ENCODE measurements at regions not wholly inside any gene's neighbourhood (a gene's known extent, or its start where the extent isn't known, plus 50 kb on each side); places are given as distances from the start of the nearest gene placed in this dataset.

DNA sequence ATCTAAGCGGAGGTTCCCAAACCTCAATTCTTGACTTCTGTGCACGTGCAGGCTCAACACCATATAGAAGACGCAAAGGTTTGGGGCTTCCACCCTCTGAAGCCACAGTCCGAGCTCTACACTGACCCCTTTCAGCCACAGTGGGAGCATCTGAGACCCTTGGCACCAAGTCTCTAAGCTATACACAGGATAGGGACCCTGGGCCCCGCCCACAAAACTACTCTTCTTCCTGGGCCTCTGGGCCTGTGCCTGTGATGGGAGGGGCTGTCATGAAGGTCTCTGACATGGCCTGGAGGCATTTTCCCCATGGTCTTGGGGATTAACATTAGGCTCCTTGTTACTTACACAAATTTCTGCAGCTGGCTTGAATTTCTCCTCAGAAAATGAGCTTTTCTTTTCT lies 1374.1 kb upstream of the NXPH2 start:
- Histone ChIP-seq H3K18ac (ENCODE audit: insufficient read length, low read depth, low read length) (no peak overlapping the region), H3T11ph (ENCODE audit: low read length) (no peak overlapping the region), H2BK12ac (ENCODE audit: insufficient read length, low read depth, low read length) (no peak overlapping the region), H2BK5ac (ENCODE audit: insufficient read length, low read length) (no peak overlapping the region), H3K4me2 (ENCODE audit: insufficient read depth, insufficient read length, low read length) (no peak overlapping the region), H3K4me1 (ENCODE audit: insufficient read depth, low read length) (no peaks in the 10 kb centered on the region), H4K8ac (replicated peaks; ENCODE audit: insufficient read length, low read depth, low read length) (no peak overlapping the region), H3K14ac (ENCODE audit: insufficient read depth, low read length) (no peak overlapping the region), H2BK15ac (ENCODE audit: low read depth, low read length) (no peak overlapping the region), H3K27me3 (ENCODE audit: insufficient read depth, low read length) (no peaks in the 10 kb centered on the region), H2AK5ac (ENCODE audit: insufficient read length, low read length) (no peak overlapping the region), H4K20me1 (ENCODE audit: control insufficient read depth, insufficient read depth, insufficient read length) (no peaks in the 10 kb centered on the region), H3K56ac (ENCODE audit: insufficient read length, low read depth, low read length) (no peak overlapping the region), H2BK20ac (ENCODE audit: low read depth, low read length, poor library complexity, severe bottlenecking) (no peak overlapping the region), H3K23me2 (ENCODE audit: insufficient read length, low read depth, low read length, poor library complexity, severe bottlenecking) (no peaks in the 10 kb centered on the region), H4K91ac (ENCODE audit: insufficient read length, low read depth, low read length) (no peak overlapping the region), H4K5ac (ENCODE audit: insufficient read length, low read depth, low read length) (no peak overlapping the region), H3K23ac (ENCODE audit: insufficient read length, low read depth, low read length) (no peak overlapping the region), H3K27ac (ENCODE audit: insufficient read length, low read depth, low read length) (no peak overlapping the region), H3K9ac (ENCODE audit: extremely low read depth, insufficient read length, low read length) (no peak overlapping the region), H3K9me3 (ENCODE audit: control insufficient read depth, low read depth, low read length) (no peaks in the 10 kb centered on the region), H2BK120ac (ENCODE audit: low read depth, low read length, poor library complexity, severe bottlenecking) (no peak overlapping the region), H2AFZ (ENCODE audit: low read length) (no peak overlapping the region), H3K4ac (ENCODE audit: low read depth, low read length) (no peak overlapping the region), H3K79me2 (ENCODE audit: insufficient read depth, low read length) (no peaks in the 10 kb centered on the region), H3K79me1 (ENCODE audit: insufficient read depth, low read depth, low read length, poor library complexity, severe bottlenecking) (no peaks in the 10 kb centered on the region)
- peak; percentile 67 for DNase-seq
- no CpG with 5 or more reads among the region's 5 CpGs for WGBS (ENCODE audit: extremely low coverage, insufficient read length, low lambda C conversion rate)
- TF ChIP-seq, protein P1, sequence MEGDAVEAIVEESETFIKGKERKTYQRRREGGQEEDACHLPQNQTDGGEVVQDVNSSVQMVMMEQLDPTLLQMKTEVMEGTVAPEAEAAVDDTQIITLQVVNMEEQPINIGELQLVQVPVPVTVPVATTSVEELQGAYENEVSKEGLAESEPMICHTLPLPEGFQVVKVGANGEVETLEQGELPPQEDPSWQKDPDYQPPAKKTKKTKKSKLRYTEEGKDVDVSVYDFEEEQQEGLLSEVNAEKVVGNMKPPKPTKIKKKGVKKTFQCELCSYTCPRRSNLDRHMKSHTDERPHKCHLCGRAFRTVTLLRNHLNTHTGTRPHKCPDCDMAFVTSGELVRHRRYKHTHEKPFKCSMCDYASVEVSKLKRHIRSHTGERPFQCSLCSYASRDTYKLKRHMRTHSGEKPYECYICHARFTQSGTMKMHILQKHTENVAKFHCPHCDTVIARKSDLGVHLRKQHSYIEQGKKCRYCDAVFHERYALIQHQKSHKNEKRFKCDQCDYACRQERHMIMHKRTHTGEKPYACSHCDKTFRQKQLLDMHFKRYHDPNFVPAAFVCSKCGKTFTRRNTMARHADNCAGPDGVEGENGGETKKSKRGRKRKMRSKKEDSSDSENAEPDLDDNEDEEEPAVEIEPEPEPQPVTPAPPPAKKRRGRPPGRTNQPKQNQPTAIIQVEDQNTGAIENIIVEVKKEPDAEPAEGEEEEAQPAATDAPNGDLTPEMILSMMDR (conservative IDR thresholded peaks at IDR 0.05): no peak
- no peak overlapping the region for H3K4me3 Mint-ChIP-seq
- H3K27ac Mint-ChIP-seq: no peak overlapping the region
- no peaks in the 10 kb centered on the region for H3K4me1 Mint-ChIP-seq
- peaks cover 3 to 4% of the 10 kb centered on the region in 2 experiments; a peak in 3 of 5 replicates for H3K9me3 Mint-ChIP-seq
- H3K27me3 Mint-ChIP-seq (ENCODE audit: low read depth): peaks cover 29% of the 10 kb centered on the region
- no peaks in the 10 kb centered on the region; a peak in 2 of 7 replicates for H3K36me3 Mint-ChIP-seq (ENCODE audit: insufficient read depth in 1 of 3, low read depth in 3 of 3)
